HG02678 (cell line): ENCODE measurements at regions not wholly inside any gene's neighbourhood (a gene's known extent, or its start where the extent isn't known, plus 50 kb on each side); places are given as distances from the start of the nearest gene placed in this dataset.
"Not testable (repeated sequence)": the region's sequence is repeated elsewhere in the genome, so short reads cannot be mapped to it uniquely, and the experiment has no call there.

Experiments
- ATAC-seq: cut with Tn5 transposase; IDR thresholded peaks from one replicate; pipeline ENCODE4 v1.9.1; 2021; ENCODE audit warnings: mild to moderate bottlenecking, moderate library complexity; ENCODE audit not compliant: unreplicated experiment

DNA sequence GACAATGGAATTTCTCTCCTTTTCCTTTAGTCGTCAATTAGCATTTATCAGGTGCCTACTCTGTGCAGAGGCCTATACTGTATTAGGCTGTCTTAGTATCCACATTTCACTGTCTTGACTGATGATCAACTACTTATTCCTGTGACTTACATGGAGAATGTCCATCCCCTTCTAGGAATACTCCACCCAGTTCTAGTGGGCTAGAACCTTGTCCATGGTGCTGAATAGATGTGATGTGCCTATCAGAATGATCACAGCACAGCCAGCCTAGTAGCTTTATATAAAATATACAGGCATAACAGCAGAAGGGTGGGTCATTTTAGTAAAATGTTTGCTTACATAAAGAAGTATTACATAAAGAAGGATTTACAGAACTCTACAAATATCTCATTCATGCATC, 621.4 kb downstream of the PDCD6IP start:
- no peak for ATAC-seq

DNA sequence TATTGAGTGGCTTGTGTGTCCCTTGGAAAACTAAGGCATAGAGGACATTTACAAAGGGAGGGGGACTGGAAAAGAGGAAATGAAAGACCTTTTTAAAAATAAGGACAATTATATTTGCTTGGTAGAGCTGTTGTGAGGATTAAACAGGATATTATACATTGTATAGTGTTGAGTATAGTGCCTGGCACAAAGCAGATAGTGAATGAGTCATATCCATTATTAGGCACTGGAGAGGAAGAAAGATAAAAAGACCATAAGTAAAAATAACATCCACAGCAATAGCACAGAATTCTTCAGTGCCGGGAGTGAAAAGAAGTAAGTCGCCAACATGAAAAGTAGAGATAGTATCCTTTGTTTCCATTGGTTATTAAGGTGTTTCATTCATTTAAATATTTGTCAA, 623.3 kb downstream of the PDCD6IP start:
- ATAC-seq = no peak

DNA sequence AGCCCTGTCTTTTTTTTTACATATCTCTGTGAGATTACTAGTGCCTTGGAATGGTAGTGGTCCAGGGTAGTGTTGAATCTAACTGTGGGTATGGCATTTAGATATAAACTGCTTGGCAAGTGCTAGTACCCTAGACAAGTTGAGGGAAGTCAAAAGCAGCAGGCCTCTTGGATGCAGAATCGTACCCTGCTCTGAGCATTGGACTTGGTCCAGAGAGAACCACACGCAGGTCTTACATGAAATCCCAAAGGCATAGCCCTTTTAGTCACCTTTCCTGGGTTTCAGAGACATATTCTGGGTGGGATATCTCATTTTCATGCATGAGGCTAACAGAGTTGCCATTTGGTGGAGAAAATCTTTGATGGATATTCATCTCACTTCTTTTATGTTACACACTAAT, 641.4 kb downstream of the PDCD6IP start:
- ATAC-seq = no peak

DNA sequence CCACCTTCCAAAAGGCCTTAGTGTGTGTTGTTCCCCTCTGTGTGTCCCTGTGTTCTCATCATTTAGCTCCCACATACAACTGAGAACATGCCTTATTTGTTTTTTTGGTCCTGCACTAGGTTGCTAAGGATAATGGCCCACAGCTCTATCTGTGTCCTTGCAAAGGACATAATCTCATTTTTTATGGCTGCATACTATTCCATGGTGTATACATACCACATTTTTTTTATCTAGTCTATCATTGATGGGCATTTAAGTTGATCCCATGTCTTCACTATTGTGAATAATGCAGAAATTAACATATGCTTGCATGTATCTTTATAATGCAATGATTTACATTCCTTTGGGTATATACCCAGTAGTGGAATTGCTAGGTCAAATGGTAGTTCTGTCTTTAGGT, 645.7 kb downstream of the PDCD6IP start:
- no peak for ATAC-seq

DNA sequence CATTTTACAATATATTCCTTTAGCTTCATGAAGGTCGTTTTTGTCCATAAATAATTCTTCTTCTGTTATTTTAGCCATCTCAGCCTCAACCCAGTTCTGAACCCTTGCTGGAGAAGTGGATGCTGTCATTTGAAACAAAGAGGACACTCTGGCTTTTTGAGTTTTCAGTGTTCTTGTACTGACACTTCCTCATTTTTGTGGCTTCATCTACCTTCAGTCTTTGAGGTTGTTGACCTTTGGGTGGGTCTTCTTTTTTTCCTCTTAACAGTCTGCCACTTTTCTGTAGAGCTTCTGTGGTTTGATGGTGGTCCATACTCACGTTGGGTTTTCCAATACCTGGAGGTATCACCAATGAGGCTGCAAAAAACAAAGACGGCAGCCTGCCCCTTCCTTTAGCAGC, 650.9 kb downstream of the PDCD6IP start:
- ATAC-seq = no peak

DNA sequence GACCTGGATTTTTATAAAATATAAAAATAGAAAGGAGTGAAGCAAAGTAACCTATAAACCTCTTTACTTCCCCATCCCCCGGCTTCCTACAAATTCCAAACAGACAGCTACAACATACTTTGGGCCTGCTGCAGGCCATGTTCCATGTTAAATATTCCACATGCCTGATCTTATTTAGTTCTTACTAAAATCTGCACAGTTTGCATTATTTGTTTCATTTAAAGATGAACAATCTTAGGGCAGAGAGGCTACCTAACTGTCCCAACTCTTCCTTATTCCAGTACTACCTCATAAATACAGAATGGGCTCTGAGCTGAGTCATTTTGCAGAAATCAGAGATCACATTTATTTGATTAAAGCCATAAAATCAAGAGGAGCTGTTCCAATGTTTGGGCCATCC, 665.0 kb downstream of the PDCD6IP start:
- ATAC-seq = no peak

DNA sequence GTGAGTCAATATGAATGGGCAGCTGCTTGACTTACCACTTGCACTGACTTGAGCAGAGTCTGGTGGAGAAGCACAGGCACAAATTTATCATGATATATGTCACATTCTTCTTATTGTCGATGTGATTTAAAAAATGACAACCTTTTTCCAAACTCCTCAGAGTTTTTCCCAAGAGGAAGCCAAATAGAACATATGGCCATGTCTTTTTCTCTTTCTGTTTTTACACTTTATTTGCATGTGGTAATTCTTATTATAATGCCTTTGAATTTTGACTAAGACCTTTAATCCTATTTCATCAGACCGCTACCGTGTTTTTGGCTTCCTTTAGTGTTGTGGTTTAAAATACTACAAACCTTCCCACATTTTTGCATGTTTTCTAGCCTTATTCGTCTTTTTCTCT, 666.2 kb downstream of the PDCD6IP start:
- ATAC-seq = no peak

DNA sequence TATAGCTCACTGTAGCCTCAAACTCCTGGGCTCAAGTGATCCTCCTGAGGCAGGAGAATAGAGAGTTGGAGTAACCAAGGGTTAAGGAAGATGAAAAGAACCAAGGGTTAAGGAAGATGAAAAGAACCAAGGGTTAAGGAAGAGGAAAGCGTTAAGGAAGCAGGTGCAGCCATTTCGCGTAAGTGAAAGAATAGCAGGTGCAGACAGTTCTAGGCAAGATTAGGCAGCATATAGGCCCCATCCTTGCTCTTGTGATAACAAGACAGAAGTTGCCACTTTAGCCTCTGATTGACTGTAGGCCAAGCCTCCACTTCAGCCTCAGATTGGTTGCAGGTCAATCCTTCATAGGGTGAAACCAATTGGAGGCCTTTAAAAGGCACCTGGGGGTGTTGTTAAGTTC, 677.4 kb downstream of the PDCD6IP start:
- ATAC-seq = no peak

DNA sequence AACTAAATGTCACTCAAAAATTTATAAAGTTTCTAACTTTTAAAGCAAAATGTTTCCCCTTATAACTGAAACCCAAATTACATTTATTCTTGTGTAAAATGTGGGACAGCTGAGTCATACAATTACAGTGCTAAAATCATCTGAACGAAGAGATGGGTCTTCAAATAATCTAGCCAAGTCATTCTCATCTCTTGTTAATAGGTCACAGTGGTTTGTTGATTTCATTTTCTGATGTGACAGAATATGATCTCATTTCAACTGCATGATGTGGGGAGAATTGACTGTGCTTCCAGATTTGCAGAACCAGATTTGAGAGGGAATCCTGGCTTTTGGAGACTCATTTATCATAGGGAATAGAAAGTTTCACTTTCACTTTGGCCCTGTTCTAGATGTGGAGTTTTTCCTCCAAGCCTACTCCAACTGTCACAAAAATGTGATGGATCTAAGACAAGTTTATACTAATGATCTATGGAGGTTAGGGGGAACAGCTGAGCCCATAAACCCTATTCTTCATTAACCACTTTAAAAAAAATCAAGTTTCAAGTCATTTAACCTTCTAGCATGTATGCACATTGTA, 685.0 kb downstream of the PDCD6IP start:
- no peak for ATAC-seq

DNA sequence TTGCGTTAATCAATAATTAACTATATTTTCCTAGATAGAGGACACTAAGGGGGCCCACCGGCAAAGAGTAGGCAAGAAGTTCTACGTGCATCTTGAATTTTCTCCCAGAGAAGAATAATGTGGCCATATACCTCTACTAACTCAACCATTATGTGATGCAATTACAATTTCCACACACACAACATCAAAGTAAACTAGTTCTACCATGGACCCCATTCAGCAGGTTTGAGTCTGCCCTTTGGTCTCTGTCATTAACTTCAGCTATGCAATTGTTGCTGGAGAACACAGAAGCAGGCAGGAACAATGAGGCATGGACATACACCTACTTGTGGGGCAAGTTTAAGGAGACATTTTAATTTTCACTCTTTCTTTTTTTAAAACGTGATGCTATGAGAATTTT, 705.9 kb downstream of the PDCD6IP start:
- ATAC-seq = no peak

DNA sequence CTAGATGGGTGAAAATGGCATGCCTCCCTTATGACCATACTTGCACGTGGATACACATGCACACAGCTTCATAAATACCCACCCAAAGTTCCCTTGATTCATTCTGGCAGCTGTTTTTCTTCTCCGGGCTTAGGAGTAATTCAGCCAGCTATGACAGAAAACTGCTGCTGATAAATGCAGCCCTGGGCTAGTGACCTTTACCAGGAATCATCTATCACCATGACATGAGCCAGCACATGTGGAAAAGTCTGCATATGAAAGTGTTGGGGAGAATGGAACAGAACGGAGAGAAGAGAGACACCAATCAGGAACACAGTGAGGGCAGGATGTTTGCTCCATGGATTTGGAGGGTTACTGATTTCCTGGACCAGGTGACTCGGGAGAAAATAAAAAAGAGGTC, 706.3 kb downstream of the PDCD6IP start:
- no peak for ATAC-seq

DNA sequence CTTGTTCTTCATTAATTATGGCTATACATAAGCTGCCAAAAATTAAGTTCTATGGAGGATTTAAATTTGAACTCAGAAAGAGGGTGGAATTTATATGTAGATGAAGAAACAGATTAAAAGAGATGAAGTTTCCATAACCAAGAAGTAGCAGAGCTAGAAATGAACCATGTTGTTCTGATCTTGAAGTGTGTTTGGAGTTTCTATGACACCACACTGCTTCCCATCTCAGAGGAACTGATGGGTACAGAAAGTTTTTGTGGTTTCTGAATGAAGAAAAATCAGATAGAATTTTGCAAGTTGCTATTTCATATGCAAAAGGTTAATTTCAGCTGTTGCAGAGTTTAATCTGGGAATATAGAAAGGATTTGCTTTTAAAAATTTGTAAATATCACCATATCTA, 710.3 kb downstream of the PDCD6IP start:
- no peak for ATAC-seq

DNA sequence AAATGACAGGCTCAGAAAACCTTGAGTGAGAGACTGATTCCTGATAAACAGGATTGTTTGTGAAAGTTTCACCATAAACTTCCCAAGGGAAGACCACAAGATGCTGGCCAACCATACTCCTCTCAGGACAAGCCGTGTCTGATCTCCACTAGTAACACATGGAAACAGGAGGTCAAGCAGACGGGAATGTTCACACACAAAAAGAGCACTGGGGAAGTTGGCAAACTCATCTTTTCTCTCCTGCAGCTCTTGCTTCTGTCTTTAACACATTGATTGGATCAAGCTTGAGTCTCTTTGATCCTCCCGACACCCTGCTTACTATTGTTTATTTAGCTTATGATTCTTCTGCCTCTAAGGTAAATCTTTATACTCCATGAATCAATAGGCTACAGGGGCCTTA, 713.5 kb downstream of the PDCD6IP start:
- no peak for ATAC-seq

DNA sequence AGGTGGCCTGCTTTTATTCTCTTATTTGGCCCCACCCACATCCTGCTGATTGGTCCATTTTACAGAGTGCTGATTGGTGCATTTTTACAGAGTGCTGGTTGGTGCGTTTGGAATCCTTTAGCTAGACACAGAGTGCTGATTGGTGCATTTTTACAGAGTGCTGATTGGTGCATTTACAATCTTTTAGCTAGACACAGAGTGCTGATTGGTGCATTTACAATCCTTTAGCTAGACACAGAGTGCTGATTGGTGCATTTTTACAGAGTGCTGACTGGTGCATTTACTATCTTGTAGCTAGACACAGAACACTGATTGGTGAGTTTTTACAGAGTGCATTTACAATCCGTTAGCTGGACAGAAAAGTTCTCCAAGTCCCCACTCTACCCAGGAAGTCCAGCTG, 720.6 kb downstream of the PDCD6IP start:
- not testable (repeated sequence) for ATAC-seq

DNA sequence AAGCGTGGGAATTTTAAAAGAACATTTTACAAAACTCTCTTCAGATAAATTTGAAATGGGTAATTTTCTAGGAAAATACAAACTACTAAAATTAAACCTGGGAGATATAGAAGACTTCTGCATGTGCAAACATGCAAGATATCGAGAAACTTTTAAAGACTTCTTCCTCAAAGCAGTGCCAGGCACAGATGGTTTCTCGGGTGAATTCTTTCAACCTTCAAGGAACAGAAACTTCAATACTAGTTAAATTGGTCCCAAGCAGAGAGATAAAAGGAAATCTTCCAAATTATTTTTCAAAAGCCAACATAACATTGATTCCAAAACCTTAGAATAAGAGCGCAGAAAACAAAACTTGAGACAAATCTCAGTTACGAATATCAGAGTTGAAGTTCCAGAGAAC, 732.7 kb downstream of the PDCD6IP start:
- ATAC-seq = no peak

DNA sequence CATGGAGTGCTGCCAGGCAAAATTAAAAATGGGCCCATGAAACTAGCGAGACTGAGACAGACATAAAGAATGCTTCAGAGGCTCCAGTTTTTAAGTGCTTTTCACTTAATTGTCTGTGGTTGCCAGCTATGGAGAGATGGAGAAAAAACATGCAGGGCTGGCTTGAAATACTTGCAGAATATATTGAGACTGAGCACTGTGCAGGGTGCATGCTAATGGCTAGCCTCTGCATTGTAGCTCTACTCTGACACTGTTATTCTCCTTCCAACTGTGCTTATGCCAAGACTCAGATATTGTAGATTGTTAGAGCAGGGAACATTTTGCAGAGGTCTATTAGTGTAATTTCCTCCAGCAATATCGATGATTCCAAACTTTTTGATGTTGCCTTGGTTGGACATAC, 735.0 kb downstream of the PDCD6IP start:
- ATAC-seq = no peak

DNA sequence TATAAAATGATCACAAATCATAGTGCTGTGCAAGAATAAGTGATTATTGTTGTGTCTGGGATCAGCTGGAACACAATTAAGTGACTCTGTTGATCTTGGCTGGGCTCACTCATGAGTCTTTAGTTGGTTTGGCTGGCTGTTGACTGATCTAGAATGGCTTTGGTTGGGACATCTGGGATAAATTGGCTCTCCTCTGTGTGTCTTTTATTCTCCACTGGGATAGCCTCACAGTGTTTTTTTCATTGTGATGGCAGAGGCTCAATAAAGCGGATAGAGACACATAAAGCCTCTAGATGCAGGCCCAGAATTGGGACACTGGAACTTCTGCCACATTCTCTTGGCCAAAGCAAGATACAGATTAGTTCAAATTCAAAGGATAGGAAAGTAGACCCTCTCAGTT, 735.6 kb downstream of the PDCD6IP start:
- no peak for ATAC-seq

DNA sequence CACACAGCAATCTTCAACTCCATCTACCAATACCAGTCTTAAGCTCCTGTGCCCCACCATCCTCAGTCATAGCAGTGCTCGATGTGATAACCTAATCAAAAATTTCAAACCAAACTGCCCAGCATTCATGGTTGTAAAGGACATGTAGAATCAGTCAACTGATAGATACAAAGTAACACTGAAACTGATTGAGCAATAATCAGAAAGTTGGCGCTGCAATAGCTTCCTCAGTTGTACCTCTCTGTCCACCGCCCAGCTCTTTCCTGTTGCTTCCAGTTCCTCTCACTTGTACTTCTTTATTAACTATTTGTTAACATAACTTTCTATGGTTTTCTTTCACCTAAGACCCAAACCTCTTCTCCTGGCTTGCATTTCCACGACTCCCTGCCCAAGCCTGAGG, 745.7 kb downstream of the PDCD6IP start:
- ATAC-seq = no peak

DNA sequence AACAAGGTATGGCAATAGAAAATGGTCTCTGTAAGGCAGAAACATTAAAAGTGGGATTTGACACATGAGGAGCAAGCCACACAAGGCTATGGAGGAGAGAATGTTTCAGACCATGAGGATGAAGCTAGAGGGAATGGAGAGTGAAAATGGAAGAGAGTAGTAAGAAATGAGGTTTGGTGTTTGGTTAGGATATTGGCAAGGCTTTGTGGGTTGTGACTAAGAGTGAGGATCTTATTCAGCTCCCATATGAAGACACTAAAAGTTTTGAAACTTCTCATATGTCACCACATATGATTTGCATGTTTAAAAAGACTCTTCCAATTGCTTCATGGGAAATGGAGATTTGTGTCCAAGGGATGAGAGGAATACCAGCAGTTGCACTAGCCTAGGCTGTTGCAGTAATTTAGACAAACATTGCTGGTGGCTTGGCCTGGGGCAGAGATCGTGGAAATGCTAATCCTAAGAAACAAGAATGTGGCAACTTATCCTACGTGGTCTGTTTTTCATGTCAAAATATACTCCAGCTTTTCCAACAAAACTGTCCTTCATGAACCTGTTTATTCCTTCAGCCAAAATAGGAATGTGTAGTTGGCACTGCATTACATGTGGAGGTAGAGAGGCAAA, 749.0 kb downstream of the PDCD6IP start:
- ATAC-seq = no peak

DNA sequence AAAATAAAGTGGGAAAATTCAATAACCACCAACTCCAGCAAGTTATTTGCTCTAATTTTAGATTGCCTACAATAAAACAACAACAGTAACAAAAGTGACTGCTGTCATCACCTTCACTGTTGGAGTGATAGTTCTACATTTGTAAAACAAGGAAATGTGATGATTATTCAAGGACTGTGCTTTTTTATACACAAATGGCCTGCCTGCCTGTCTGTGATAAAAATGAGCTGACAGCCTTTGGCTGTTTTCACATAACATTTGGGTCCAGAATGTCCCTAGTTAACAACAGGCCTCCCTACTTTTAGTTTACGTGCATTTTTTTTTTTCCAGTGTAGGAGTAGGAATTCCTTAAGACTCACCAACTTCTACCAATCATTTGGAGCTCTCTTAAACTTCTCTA, 768.8 kb downstream of the PDCD6IP start:
- no peak for ATAC-seq

DNA sequence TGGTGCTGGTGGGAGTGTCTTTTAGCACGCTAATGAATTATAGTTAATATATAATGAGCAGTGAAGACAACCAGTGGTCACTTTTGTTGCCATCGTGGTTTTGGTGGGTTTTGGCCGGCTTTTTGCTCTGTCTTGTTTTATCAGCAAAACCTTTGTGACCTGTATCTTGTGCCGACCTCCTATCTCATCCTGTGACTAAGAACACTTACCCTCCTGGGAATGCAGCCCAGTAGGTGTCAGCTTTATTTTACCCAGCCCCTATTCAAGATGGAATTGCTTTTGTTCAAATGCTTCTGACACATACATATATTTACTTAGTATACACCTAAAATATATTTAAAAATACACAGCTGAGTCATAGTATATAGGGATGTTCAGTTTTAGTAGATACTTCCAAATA, 770.3 kb downstream of the PDCD6IP start:
- no peak for ATAC-seq

DNA sequence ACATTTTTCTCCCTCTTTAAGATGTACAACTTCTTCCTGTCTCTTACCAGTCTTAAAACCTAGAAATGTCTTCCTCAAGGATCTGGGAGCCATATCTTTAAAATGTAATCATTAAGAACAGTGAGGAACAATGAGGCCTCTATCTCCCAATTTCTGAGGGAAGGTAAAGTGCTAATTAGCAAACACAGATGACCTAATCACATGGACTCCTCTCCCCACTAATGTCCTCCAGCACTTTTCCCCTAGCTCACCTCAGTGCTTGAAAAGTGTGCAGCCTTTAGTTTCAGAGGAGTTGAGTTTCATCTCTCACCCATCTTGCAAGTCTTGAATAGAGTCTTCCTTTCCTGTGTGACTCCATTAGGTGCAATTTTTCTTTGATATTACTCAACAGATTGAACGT, 771.0 kb downstream of the PDCD6IP start:
- no peak for ATAC-seq
